CD4-positive, alpha-beta T cell treated with Interferon gamma for 1 hour (primary cell): ENCODE measurements at regions not wholly inside any gene's neighbourhood (a gene's known extent, or its start where the extent isn't known, plus 50 kb on each side); places are given as distances from the start of the nearest gene placed in this dataset.

ENCODE experiments used
- DNase-seq: peaks from one replicate; pipeline ENCODE4 v3.0.0-alpha.2; 2020

DNA sequence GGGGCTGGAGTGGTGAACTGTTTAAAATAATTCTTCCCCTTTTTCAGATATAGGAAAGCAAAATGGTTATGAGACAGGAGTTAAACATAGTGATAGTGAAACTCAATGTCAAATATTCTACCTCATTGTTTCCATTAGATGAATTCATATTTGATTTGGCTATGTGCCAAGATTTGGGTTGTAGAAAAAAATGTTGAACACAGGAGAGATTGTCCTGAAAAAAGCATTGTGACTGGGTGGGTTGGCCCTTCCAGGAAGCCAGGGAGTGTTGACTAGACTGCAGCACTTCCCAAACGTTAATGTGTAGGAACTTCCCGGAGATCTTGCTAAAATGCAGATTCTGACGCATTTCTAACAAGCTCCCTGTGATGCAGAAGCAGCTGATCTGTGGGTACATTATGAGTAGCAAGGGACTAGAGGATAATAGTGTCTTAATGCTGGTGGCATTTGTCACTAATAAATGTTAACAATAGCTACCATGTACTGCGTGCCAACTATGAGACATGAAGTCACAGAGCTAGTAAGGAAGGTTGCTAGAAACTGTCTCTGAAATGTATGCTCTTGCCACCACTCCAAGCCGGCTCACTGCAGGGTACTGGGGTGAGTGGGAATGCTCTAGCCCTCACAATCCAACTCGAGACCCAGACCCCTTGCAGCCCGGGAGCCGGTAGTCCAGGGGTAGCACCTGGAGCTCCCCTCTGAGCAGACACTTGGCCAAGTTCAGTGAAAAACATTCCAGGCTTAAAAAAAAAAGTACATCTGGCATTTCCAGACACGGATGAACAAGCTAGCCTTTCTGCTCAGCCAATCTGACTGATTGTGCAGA is 120.6 kb downstream of the CD47 start:
- DNase-seq = no peak

DNA sequence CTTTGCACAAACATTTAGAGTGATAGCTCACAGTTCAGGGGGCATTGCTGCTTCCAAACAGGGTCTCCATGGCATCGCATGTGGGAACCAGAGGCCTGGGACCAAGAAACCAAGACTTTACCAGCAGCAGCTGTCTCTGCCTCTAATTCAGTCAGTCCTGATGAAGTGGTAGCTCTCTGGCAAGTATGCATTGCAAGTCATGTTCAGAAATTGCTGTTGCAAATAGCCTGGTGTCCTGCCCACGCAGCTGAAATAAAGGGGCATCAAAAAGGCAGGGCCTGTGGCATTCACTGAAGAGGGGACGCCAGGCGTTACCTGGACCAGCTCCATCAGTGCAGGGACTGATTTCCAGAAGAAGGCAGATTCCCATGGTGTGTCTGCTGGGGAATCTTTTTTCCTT is 121.3 kb downstream of the CD47 start:
- DNase-seq = no peak

DNA sequence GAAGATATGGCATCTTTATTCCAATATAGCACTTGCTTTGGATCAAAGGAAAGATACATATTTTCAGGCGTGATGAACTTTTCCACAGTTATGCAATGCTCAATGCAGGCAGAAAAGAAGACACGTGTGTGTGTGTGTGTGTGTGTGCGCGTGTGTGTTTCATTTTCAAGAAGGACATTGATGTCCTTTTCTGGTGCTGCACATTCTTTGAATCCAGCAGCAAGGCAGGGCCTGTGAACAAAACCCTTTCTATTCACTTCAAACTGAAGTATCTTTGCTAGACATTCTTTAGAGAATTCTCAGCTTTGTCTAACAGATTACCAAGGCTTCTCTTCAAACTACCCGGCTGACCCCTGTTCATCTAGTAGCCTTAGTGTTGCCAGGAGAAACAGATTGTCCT is 124.6 kb downstream of the CD47 start:
- no peak for DNase-seq

DNA sequence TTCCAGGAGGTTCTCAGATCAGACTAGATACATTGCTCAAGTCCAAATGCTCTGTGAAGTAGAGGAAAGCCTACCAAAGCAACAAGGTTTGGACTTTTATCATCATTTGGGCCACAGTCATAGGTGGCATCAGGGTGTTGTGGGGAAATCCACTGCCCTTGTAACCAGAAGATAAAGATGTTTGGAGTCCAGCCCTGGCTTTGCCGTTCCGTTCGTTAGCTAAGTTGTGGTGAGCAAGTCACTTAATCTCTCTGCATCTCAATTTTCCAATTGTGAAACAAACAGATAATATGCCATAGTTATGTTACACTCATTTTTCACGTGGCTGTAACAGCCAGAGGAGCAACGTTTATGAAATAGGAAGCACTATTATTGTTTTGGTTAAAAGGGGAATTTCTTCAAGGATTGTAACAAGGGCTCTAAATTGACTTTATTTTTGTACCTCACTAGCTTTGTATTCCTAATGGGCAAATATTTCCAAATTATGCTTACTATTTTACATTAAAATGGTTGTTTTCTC is 125.6 kb downstream of the CD47 start:
- no peak for DNase-seq

DNA sequence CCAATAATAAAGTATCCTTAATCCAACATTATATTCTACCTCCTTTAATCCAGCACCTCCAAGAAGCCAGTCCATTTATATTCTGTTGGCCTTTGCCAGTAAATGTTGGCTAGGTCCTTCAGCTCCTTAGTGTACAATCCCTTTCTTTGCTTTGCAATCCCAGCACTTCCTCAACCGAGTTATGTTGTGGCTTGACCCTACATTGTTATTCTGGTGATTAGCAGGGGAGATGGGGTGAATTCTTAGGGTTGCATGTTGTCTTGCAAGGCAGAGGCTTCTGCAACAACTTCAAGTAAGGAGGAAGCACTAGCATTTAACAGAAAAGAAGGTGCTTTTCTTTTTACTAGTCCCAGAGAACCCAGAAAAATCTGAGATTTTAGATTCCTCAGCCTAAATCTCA is 127.2 kb downstream of the CD47 start:
- DNase-seq = no peak

DNA sequence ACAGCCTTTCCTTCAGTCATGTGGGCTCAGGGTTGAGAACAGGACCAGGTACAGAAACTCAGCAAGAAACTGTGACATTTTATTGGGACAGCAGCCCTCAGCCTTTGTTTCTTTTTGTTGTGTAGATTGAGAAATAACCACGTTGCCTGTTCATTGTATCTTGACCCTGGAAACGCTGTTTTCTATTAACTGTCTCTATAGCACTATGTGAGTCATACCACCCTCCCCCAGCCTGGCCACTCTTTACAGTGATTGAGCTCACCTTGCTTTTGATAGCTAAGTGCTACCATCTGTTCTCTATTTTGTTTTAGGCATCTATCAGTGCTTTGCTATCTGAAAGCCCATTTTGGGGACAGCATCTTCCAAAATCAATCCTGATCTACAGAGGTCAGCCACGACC is 127.9 kb downstream of the CD47 start:
- DNase-seq = no peak

DNA sequence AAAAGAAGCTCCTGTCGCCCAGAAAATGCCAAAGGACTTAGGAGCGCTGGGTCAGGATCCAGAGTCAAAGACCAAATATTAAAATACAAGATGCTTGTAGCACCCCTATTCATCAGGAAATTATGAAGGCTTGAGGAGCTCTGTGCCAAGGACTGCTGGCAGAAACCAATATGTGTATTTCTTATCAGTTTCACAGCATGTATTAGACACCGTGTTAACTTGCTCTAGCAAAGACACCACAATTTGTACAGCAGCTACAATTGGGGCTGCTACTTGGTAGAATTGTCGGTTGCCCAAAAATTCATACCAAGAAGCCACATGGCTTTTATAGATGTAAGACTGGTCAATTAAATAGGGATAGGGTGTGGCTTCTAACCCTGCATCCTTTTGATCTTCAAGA is 128.8 kb downstream of the CD47 start:
- DNase-seq = no peak

DNA sequence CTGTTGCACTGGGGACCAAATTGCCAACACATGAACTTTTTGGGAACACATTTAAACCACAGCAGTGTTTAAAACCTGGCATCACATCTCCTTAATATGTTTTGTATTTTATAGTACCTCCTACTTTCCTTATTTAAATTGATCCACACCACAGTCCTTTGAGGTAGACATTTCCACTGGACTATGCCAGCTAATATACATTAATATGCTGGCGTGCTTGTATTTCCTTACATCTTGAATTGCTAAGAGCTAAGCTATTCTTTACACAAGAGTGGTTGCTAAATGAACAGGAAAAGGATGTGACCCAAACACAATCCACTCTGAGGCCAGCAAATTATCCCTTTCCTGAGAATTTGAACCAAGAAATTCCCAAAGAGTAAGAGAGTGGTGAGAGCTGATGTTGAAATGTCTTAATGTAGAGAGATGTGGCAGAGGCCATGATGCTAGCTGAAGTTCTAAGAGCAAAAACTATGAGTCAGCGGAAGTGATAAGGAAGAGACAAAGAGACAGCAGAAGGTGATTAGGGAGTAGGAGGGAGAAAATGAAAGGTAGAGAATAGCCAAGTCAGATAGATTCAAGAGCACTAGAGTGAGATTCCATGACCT is 131.2 kb downstream of the CD47 start:
- DNase-seq = no peak

DNA sequence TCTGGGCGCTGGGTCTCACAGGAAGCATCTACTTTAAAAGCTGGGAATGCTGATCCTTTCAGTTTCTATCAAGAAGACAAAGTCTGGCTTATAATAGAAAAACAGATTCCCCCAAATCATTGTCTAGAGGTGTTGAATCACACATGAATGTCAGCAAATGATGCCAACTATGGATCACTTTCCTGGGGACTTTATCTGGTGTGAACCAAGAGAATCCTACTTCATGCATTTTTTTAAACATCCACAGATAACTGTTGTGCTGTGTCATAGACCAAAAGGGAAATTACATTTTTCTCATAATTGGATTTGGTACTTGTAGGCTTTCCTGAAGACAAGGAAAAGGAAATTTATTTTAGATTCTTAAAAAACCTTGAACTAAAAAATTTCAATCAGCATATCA is 132.7 kb downstream of the CD47 start:
- DNase-seq = no peak

DNA sequence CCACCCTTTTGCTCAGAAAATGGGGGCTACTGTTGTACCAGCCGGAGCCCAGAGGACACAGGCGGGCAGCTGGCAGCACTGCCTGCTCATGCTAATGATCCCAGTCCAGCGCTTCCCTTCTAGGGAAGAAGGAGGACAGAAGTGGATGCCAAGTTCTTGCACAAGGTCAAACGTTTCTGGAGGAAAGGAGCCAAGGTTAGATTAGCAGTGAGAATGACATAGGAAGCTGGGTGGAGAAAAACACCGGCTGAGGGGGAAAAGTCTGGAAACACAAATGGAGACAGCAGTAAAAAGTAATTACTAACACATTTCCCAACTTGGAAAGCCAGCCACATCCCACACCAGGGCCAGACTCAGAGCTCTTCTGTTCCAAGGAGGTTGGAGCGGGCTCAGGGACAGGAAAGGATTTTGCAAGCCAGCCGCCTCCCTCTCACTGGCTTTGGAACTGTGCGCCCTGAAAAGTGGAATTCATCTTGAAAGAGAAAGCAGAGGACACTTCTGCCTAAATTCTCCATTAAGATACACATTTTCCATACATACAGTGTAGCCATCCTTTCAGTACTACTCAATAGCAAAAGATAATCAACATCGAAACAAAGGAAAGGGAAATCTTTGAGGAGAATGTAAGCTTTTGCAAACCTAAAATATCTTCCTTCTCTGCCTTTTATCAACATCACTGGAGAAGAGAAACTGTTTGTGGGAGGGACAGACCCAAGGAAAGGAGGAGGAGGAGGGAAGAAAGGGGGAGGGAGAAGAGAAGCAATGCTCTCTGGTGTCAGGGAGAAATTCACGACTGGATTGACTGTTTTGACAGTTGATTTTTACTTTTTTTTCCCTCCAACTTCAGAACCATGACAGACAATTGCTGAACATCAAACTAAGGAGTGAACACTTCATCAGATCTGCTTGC is 133.6 kb downstream of the CD47 start:
- no peak for DNase-seq

DNA sequence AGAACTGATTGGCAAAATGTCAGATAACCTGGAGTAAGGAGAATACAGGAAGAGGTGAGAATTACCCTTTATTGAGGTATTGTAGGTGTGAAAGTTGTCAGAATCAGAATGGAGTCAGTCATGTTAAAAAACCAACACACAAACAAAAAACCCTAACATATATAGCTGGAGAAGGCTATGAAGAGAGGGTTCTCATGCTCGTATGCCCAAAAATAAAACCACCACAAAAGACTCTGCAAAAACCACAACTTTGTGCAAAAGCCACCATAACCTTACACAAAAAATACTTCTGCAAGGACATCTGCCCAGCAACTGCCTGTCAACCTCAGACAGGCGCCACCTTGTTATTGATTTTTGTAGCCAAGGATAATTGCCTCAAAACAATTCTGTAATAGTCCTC is 136.0 kb downstream of the CD47 start:
- no peak for DNase-seq

DNA sequence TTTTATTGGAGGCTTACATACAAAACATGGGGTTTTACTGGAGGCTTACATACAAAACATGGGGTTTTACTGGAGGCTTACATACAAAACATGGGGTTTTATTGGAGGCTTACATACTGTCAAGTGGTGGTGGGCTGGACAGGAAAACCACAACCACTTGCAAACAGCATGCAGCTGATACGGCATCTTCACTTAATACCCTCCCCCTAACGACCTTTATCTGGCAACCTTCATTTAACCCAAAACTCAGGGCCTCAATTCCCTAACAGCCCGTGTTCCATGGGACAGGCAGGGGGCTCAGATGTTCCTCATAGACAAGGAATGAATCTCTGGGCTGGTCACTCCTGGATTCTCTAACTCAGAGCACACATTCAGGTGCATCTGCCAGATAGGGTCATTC is 137.1 kb downstream of the CD47 start:
- DNase-seq = no peak

DNA sequence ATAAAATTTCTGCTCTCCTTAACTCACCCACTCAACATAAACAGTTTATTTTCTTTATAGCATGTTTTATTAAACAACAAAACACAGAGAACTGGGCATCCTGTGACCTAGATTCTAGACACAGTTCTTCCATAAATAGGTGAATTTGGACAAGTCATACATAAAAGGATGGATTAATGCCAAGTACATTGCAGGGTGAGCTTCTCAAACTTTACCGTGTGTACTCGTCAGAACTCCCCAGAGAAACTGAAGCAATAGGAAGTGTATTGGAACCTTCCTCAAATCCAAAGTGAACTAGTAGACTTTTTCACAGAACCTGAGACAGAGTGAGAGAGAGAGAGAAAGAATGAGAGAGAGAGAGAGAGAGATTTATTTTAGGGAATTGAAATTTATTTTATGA is 139.7 kb downstream of the CD47 start:
- DNase-seq = no peak

DNA sequence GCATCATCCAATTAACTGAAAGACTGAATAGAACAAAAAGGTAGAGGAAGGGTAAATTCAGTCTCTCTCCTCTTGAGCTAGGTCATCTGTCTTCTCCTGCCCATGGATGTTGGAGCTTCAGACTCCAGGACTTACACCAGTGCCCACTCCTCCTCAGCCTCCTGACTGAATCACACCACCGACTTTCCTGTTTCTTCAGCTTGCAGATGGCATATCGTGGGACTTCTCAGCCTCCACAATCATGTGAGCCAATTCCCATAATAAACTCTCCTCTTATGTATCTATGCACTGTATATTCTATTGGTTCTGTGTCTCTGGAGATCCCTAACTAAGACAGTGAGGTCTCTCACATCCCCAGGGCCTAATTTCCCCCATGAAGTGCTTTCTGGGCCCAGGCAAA is 140.4 kb downstream of the CD47 start:
- DNase-seq = no peak

DNA sequence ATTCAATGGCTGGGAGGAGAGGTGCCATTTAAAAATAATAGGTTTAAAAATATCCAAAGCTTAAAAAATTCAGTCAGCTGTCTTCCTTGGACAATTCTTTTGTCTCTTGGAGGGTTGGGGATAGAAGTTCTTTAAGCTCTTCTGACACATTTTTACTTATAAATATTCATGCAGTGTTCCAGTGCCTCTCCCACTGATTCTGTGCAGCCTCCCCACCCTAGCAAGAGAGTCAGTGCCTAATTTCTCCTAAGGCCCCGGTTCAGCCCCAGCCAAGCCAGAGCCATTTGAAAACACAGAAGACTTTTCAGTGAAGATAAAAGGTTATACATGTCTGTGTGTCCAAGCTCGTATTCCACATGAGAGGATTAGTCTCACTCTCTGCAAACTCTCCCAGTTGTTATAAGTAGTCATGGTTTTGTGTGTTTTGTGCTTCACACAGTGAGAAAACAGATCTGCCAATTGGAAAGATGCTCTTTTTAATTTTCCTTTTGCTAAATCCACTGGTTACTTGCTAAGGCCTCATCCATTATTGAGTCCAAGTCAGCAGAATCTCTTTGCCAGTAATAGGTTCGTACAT is 141.3 kb downstream of the CD47 start:
- DNase-seq = no peak

DNA sequence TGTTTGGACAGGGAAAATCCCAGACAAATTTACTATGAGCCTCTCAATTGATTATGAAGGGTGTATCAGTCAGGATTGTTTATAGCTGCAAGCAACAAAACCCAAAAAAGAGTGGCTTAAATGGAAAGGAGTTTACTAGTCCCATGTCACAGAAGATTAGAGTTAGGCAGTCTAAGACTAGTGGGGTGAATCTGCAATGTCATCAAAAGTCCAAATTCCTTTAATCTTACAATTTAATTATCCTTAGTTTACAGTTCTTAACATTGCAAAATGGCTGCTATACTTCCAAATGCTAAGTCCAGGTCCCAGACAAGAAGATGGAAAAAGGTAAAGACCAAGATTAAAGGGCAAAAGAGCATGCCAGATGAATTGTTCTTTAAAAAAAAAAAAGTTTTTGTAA is 143.6 kb downstream of the CD47 start:
- DNase-seq = no peak

DNA sequence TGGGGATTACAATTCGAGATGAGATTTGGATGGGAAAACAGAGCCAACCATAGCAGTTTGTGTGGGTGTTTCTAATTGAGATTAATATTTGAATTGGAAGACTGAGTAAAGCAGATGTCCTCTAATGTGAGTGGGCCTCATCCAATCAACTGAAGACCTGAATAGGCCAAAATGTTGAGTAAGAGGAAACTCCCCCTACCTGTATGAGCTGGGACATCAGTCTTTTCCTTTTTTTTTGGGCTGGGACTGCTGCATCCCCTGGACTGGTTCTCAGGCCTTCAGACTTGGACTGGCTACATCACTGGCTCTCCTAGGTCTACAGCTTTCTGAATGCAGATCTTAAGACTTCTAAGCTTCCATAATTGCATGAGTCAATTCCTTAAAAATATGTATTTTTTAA is 144.1 kb downstream of the CD47 start:
- no peak for DNase-seq

DNA sequence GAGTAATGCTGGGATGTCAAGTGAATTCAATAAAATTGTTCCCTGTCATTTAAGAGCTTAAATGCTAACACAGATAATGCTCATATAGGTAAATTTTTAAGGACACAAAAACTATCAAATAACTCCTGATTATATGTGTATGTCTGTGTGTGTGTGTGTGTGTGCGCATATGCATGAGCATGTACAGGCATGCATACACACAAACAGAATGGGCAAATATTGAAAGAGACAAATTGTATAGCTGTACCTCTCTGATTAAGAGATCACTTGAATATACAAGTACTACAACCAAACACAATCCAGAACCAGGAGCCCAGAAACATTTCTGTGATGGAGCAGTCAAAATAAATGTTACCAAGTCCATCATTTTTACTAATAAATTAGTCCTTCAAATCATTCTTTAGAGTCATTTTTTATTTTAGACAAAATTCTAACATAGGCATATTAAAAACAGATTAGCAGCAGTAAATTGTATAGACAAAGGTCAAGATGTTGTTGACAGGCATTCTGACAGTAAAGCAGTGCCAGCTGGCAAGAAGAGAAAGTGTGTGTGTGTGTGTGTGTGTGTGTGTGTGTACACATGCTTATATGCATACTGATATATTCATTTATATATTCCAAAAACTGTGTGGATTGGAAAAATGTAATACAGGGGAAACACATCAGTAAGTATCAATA is 145.3 kb downstream of the CD47 start:
- DNase-seq = no peak

DNA sequence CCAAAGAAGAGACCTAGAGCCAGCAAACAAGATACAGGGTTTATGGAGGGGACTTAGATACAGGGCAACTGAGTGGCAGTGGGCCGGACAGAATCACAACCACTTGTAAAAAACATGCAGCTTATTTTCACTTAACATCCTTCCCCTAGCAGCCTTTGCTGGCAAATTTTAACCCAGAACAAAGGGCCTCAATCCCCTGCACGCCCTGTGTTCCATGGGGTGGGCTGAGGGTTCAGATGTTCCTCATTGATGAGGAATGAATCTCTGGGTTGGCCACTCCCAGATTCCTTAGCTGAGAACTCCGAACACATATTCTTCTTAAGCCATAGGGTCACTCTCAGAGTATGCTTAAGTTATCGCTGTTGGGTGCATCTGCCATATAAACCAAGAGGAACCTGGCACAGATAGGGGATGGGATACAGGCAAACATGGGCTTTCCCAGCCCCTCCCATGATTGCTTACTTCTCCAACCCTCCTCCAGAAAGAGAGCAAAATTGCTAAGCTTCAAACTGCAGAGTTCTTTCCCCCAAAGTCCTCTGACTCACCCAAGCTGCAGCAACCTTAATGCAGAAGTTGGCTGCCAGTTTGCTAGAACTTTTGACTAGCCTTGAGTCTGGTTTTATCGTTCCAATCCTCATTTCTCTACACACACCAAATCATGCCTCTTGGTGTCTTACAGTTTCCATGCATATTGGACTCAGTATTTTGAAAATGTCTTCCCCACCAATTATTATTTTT is 146.9 kb downstream of the CD47 start:
- DNase-seq = no peak

DNA sequence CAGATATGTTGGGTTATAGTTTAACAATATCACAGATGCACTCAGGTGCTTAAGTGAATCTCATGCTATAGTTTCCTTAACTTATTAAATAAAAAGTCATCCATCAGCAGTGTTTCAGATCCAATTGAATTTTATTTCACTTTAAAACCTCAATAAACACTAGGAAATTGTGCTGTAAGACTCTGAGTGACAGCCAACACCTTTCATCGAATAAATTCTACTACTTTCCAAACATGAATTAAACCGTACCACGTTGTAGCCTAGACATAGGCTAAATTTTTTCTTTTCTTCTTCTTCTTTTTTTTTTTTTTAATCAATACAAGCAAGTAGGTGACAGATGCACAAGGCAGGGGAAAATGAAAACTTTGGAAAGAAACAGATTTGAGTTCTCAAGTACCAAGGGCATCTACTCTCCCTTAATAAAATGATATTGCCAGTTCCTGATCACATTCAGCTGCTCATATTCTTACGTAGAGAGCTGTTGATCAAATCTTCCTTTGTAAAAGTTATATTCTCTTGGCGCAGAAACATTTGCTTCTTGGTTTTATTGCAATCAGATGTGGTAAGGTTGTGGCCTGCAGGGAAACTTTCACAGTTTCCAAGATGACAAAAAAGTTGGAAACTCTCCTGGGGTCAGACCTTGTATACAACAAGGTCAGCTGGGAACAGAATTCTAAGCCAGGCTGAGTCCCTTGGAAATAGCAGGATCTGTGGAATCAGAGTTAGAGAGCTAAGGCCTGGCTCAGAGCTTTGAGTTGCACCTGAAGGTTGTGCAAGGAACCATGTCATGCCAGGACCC is 147.7 kb downstream of the CD47 start:
- no peak for DNase-seq

DNA sequence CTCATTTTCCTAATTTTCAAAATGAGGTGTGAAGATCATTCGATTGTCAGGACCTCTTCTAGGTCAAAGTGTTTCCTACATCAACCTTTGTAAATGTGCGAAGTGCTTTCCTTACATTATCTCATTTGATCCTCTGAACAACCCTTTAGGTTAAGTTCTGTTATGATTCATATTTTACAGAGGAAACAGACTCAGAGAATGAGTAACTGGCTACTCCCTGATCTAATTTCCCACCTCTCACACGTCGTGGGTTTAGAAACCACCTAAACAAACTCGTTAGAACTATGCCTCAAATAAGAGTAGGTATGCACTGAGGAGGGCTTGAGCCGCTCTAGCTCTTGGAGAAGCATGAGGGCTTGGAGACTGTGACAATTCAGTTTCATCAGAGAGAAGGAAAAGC is 148.6 kb downstream of the CD47 start:
- DNase-seq = no peak
